ENCODE measurements at regions not wholly inside any gene's neighbourhood (a gene's known extent, or its start where the extent isn't known, plus 50 kb on each side); places are given as distances from the start of the nearest gene placed in this dataset.

DNA sequence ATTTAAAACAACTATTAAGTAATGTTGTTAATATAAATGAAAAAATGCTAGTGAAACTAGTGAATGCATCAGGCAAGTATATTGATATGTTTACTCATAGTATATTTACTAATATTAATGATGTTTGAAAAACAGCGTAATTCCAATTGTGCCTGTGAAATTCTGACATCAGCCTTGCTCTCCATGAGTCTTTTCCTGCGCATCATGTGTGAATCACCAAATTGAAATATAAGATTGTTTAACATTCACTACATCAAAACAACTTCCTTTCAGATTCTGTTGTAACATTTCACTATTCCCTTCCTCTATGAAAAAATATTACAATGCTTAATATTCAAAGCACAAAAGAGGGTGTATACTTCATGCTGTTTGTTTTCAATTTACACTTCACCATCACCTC is 1995.9 kb upstream of the SEL1L start:
- H3K9me3 ChIP-seq (ENCODE audit: severe bottlenecking) = no peaks in the 10 kb centered on the region
- no peak overlapping the region for H3K27ac ChIP-seq (ENCODE audit: poor library complexity, severe bottlenecking)
- no peaks in the 10 kb centered on the region for H3K36me3 ChIP-seq (ENCODE audit: low read depth)
- DNase-seq (ENCODE audit: low spot score) (no peak), ATAC-seq (ENCODE audit: low read depth) (no peak)
- no peak overlapping the region for H3K4me3 ChIP-seq (ENCODE audit: severe bottlenecking)
- no peaks in the 10 kb centered on the region for H3K27me3 ChIP-seq (ENCODE audit: insufficient read depth, poor library complexity, severe bottlenecking)
- no peaks in the 10 kb centered on the region for H3K4me1 ChIP-seq (ENCODE audit: insufficient read depth, poor library complexity, severe bottlenecking)
- TF ChIP-seq, protein P1, sequence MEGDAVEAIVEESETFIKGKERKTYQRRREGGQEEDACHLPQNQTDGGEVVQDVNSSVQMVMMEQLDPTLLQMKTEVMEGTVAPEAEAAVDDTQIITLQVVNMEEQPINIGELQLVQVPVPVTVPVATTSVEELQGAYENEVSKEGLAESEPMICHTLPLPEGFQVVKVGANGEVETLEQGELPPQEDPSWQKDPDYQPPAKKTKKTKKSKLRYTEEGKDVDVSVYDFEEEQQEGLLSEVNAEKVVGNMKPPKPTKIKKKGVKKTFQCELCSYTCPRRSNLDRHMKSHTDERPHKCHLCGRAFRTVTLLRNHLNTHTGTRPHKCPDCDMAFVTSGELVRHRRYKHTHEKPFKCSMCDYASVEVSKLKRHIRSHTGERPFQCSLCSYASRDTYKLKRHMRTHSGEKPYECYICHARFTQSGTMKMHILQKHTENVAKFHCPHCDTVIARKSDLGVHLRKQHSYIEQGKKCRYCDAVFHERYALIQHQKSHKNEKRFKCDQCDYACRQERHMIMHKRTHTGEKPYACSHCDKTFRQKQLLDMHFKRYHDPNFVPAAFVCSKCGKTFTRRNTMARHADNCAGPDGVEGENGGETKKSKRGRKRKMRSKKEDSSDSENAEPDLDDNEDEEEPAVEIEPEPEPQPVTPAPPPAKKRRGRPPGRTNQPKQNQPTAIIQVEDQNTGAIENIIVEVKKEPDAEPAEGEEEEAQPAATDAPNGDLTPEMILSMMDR (IDR thresholded peaks at IDR 0.05; ENCODE audit: poor library complexity, severe bottlenecking) = no peak

DNA sequence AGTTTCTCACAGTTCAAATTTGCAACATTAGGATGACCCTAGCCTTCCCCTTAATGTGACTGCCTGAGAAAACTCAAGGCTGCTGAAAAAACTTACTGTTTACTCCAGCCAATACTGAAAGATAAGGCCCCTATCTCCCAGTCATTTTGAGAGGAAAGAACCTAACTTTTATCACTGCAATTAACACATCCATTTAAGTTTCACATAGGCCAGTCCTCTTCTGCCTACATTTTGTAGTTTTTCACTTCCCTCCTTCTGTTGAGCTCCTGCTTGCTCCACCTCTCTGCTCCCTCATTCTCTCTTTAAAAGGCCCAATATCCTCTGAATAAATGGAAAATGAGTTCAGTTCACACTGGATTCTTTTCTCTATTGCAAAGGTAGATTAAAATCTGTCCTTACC is 1996.2 kb upstream of the FLRT2 start:
- H3K4me3 ChIP-seq (ENCODE audit: severe bottlenecking) = no peak overlapping the region
- DNase-seq (ENCODE audit: low spot score) (no peak), ATAC-seq (ENCODE audit: low read depth) (no peak)
- no peaks in the 10 kb centered on the region for H3K27me3 ChIP-seq (ENCODE audit: insufficient read depth, poor library complexity, severe bottlenecking)
- no peaks in the 10 kb centered on the region for H3K4me1 ChIP-seq (ENCODE audit: insufficient read depth, poor library complexity, severe bottlenecking)
- no peaks in the 10 kb centered on the region for H3K36me3 ChIP-seq (ENCODE audit: low read depth)
- TF ChIP-seq, protein P1 (IDR thresholded peaks at IDR 0.05; ENCODE audit: poor library complexity, severe bottlenecking) = no peak
- H3K9me3 ChIP-seq (ENCODE audit: severe bottlenecking) = no peaks in the 10 kb centered on the region
- no peak overlapping the region for H3K27ac ChIP-seq (ENCODE audit: poor library complexity, severe bottlenecking)

DNA sequence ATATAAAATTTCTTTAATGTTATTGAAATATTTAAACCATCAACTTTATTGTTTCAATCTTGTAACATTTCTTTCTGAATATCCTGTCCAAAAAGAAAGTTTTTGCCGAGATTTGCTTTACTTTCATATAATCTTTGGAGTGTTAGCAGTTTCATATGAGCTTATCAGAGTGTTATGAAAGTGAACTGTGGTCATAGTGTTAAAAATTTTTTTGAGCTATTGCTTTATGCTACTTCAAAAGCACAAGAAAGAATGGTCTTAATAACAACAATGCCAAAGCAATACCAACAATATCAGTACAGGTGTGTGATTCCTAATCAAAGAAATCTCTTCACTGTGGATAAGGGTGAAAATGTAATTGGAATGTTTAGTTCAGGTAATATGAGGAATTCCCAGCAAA is 1994.9 kb upstream of the FLRT2 start:
- ATAC-seq (ENCODE audit: low read depth) (no peak), DNase-seq (ENCODE audit: low spot score) (no peak)
- Histone ChIP-seq H3K27ac (ENCODE audit: poor library complexity, severe bottlenecking) (no peak overlapping the region), H3K4me3 (ENCODE audit: severe bottlenecking) (no peak overlapping the region), H3K36me3 (ENCODE audit: low read depth) (no peaks in the 10 kb centered on the region), H3K9me3 (ENCODE audit: severe bottlenecking) (no peaks in the 10 kb centered on the region), H3K4me1 (ENCODE audit: insufficient read depth, poor library complexity, severe bottlenecking) (no peaks in the 10 kb centered on the region), H3K27me3 (ENCODE audit: insufficient read depth, poor library complexity, severe bottlenecking) (no peaks in the 10 kb centered on the region)
- TF ChIP-seq, protein P1 (IDR thresholded peaks at IDR 0.05; ENCODE audit: poor library complexity, severe bottlenecking) = no peak

DNA sequence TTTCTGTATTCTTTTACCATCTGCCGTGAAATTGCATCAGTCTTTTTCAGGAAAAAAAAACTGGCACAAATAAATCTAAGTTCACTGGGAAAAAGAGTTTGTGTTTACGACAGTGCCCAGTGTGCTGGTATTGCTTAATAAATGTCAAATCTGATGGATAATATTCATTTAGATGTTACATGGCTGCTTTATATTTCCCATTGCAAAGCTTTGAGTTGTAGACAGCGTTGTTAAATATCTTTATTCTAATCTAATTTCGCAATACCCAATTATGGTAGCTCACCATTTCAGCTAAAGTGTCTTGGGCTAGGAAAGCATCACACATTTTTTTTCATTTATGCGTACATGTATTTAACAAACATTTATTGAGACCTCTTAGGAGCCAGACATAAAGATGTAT is 1994.5 kb upstream of the FLRT2 start:
- no peaks in the 10 kb centered on the region for H3K9me3 ChIP-seq (ENCODE audit: severe bottlenecking)
- no peaks in the 10 kb centered on the region for H3K36me3 ChIP-seq (ENCODE audit: low read depth)
- ATAC-seq (ENCODE audit: low read depth) (no peak), DNase-seq (ENCODE audit: low spot score) (no peak)
- H3K4me1 ChIP-seq (ENCODE audit: insufficient read depth, poor library complexity, severe bottlenecking) = no peaks in the 10 kb centered on the region
- no peaks in the 10 kb centered on the region for H3K27me3 ChIP-seq (ENCODE audit: insufficient read depth, poor library complexity, severe bottlenecking)
- H3K27ac ChIP-seq (ENCODE audit: poor library complexity, severe bottlenecking) = no peak overlapping the region
- H3K4me3 ChIP-seq (ENCODE audit: severe bottlenecking) = no peak overlapping the region
- TF ChIP-seq, protein P1 (IDR thresholded peaks at IDR 0.05; ENCODE audit: poor library complexity, severe bottlenecking) = no peak

DNA sequence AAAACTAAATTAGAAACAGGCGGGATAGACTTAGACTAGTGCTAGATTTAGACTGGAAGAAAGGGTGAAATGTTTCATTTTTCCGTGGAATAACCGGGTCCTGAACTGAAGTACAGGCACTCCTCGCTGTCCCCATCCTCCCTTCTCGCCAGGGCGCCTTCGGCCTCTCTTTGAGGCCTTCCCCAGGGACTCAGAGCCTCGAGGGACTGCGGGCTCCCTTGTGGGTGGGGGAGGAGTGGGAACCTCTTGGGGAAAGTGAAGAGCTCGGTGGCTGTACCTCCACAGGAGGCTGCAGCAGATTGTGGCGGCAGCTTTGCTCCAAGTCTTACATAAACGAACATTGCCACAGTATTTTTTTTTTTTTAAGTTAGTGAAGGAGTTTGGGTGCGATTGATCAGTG is 1988.8 kb upstream of the FLRT2 start:
- no peaks in the 10 kb centered on the region for H3K9me3 ChIP-seq (ENCODE audit: severe bottlenecking)
- ATAC-seq (ENCODE audit: low read depth) (no peak), DNase-seq (ENCODE audit: low spot score) (no peak)
- H3K4me1 ChIP-seq (ENCODE audit: insufficient read depth, poor library complexity, severe bottlenecking) = no peaks in the 10 kb centered on the region
- TF ChIP-seq, protein P1 (IDR thresholded peaks at IDR 0.05; ENCODE audit: poor library complexity, severe bottlenecking) = no peak
- H3K4me3 ChIP-seq (ENCODE audit: severe bottlenecking) = no peak overlapping the region
- no peaks in the 10 kb centered on the region for H3K27me3 ChIP-seq (ENCODE audit: insufficient read depth, poor library complexity, severe bottlenecking)
- H3K27ac ChIP-seq (ENCODE audit: poor library complexity, severe bottlenecking) = no peak overlapping the region
- no peaks in the 10 kb centered on the region for H3K36me3 ChIP-seq (ENCODE audit: low read depth)

All from RWPE2 (cell line).